Activated CD4-positive, alpha-beta T cell treated with anti-CD3 and anti-CD28 coated beads, Interleukin-2, amount 50 U/mL, for 1 hour (primary cell): ENCODE measurements at regions not wholly inside any gene's neighbourhood (a gene's known extent, or its start where the extent isn't known, plus 50 kb on each side); places are given as distances from the start of the nearest gene placed in this dataset.
"Not testable (repeated sequence)": the region's sequence is repeated elsewhere in the genome, so short reads cannot be mapped to it uniquely, and the experiment has no call there.

Experiments
- DNase-seq: peaks from one replicate; pipeline ENCODE4 v3.0.0-alpha.2; 2020

- DNase-seq = no peak
Measured at GRCh38 chr10:38209332-38209731, 115.2 kb downstream of the ZNF37A start.

GRCh38 chr10:38209748-38210147 is 115.6 kb downstream of the ZNF37A start:
- DNase-seq = not testable (repeated sequence)

- no peak for DNase-seq
Measured at GRCh38 chr10:38212460-38212859, 118.3 kb downstream of the ZNF37A start.

- DNase-seq = no peak
Measured at GRCh38 chr10:38226385-38226784, 132.2 kb downstream of the ZNF37A start.

GRCh38 chr10:38228394-38228793 is 134.3 kb downstream of the ZNF37A start:
- DNase-seq = no peak

- not testable (repeated sequence) for DNase-seq
Measured at GRCh38 chr10:38238479-38238878, 144.3 kb downstream of the ZNF37A start.

GRCh38 chr10:38242061-38242649 is 148.0 kb downstream of the ZNF37A start:
- not testable (repeated sequence) for DNase-seq

- not testable (repeated sequence) for DNase-seq
Measured at GRCh38 chr10:38248113-38248512, 154.0 kb downstream of the ZNF37A start.

GRCh38 chr10:38252551-38252950 is 158.4 kb downstream of the ZNF37A start:
- not testable (repeated sequence) for DNase-seq

GRCh38 chr10:38267555-38267954 is 173.4 kb downstream of the ZNF37A start:
- not testable (repeated sequence) for DNase-seq

- not testable (repeated sequence) for DNase-seq
Measured at GRCh38 chr10:38271031-38271430, 176.9 kb downstream of the ZNF37A start.

GRCh38 chr10:38274879-38275278 is 180.7 kb downstream of the ZNF37A start:
- not testable (repeated sequence) for DNase-seq

GRCh38 chr10:38292560-38292959 is 198.4 kb downstream of the ZNF37A start:
- not testable (repeated sequence) for DNase-seq

- DNase-seq = not testable (repeated sequence)
Measured at GRCh38 chr10:38310111-38310510, 216.0 kb downstream of the ZNF37A start.

GRCh38 chr10:38315090-38315805 is 221.1 kb downstream of the ZNF37A start:
- DNase-seq = not testable (repeated sequence)

GRCh38 chr10:38321393-38321792 is 227.3 kb downstream of the ZNF37A start:
- not testable (repeated sequence) for DNase-seq

- DNase-seq = not testable (repeated sequence)
Measured at GRCh38 chr10:38330306-38330705, 236.2 kb downstream of the ZNF37A start.

- not testable (repeated sequence) for DNase-seq
Measured at GRCh38 chr10:38331106-38331505, 237.0 kb downstream of the ZNF37A start.

GRCh38 chr10:38333699-38334098 is 239.6 kb downstream of the ZNF37A start:
- not testable (repeated sequence) for DNase-seq

- not testable (repeated sequence) for DNase-seq
Measured at GRCh38 chr10:38350645-38351044, 256.5 kb downstream of the ZNF37A start.

GRCh38 chr10:38354410-38354809 is 260.3 kb downstream of the ZNF37A start:
- not testable (repeated sequence) for DNase-seq

GRCh38 chr10:38355911-38356526 is 261.9 kb downstream of the ZNF37A start:
- DNase-seq = peak; percentile 75

- DNase-seq = not testable (repeated sequence)
Measured at GRCh38 chr10:38356527-38356926, 262.4 kb downstream of the ZNF37A start.

- DNase-seq = not testable (repeated sequence)
Measured at GRCh38 chr10:38362514-38362913, 268.4 kb downstream of the ZNF37A start.
